Osteocyte (in vitro differentiated cells): ENCODE measurements at regions not wholly inside any gene's neighbourhood (a gene's known extent, or its start where the extent isn't known, plus 50 kb on each side); places are given as distances from the start of the nearest gene placed in this dataset.

ENCODE experiments used
- DNase-seq: peaks from one replicate; pipeline ENCODE4 v3.0.0; 2021; ENCODE audit warnings: mixed read lengths; ENCODE audit not compliant: unreplicated experiment; ENCODE audit errors: extremely low spot score
- H3K27ac Mint-ChIP-seq: one replicate; pipeline ENCODE4 v1.8.0; 2021; ENCODE audit warnings: mild to moderate bottlenecking, mixed read lengths; ENCODE audit not compliant: unreplicated experiment
- H3K27me3 Mint-ChIP-seq: one replicate; pipeline ENCODE4 v1.8.0; 2021; ENCODE audit warnings: mixed read lengths; ENCODE audit not compliant: unreplicated experiment
- H3K36me3 Mint-ChIP-seq: one replicate; pipeline ENCODE4 v1.8.0; 2021; ENCODE audit warnings: mixed read lengths; ENCODE audit not compliant: unreplicated experiment
- H3K4me1 Mint-ChIP-seq: one replicate; pipeline ENCODE4 v1.8.0; 2021; ENCODE audit warnings: mixed read lengths; ENCODE audit not compliant: unreplicated experiment
- H3K4me3 Mint-ChIP-seq: one replicate; pipeline ENCODE4 v1.8.0; 2021; ENCODE audit warnings: mild to moderate bottlenecking, moderate library complexity, mixed read lengths; ENCODE audit not compliant: unreplicated experiment
- H3K9me3 Mint-ChIP-seq: one replicate; pipeline ENCODE4 v1.8.0; 2021; ENCODE audit warnings: mixed read lengths; ENCODE audit not compliant: unreplicated experiment
- TF ChIP-seq, protein P1 (sequence below): fragments of 200-600 bp; sonication (generic); IDR thresholded peaks from 2 replicates; pipeline ENCODE4 v1.5.0; 2021; ENCODE audit warnings: antibody characterized with exemption, mild to moderate bottlenecking, moderate library complexity

DNA sequence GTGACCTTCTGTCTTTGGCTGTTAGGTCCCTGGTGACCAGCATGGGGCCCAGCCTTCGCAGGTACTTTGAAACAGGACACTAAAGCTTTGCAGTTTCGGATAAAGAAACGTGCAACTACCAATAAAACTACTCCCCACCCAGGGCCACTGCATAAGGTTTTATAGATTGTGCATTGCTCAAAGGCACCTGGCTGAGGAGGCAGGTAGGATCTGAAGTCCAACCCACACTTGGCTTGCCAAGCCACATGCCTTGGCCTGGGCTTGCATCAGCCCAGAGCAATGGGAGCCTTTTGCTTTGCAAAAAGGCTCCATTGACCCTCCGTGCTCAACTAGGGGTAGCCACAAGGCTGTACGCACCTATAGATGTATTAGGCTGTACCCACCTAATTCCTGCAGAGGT lies 84.4 kb upstream of the SYT6 start:
- Mint-ChIP-seq H3K27ac (no peak overlapping the region), H3K9me3 (no peaks in the 10 kb centered on the region), H3K27me3 (peaks cover 11% of the 10 kb centered on the region), H3K4me3 (no peak overlapping the region), H3K36me3 (no peaks in the 10 kb centered on the region), H3K4me1 (no peaks in the 10 kb centered on the region)
- TF ChIP-seq, protein P1, sequence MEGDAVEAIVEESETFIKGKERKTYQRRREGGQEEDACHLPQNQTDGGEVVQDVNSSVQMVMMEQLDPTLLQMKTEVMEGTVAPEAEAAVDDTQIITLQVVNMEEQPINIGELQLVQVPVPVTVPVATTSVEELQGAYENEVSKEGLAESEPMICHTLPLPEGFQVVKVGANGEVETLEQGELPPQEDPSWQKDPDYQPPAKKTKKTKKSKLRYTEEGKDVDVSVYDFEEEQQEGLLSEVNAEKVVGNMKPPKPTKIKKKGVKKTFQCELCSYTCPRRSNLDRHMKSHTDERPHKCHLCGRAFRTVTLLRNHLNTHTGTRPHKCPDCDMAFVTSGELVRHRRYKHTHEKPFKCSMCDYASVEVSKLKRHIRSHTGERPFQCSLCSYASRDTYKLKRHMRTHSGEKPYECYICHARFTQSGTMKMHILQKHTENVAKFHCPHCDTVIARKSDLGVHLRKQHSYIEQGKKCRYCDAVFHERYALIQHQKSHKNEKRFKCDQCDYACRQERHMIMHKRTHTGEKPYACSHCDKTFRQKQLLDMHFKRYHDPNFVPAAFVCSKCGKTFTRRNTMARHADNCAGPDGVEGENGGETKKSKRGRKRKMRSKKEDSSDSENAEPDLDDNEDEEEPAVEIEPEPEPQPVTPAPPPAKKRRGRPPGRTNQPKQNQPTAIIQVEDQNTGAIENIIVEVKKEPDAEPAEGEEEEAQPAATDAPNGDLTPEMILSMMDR: no peak
- peak; percentile 73 for DNase-seq

DNA sequence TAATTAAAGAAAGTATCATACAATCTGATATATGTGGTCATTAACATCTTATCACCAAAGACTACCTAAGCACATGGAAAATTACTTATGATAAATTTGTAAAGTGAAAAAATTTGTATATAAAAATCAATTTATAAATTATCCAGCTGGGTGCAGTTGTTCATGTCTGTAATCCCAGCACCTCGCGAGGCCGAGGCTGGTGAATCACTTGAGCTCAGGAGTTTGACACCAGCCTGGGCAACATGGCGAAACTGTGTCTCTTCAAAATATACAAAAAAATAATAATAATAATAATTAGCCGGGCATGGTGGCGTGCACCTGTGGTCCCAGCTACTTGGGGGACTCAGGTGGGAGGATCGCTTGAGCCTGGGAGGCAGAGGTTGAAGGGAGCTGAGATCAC lies 82.8 kb upstream of the SYT6 start:
- TF ChIP-seq, protein P1: no peak
- Mint-ChIP-seq H3K27me3 (peaks cover 17% of the 10 kb centered on the region), H3K36me3 (no peaks in the 10 kb centered on the region), H3K27ac (no peak overlapping the region), H3K9me3 (no peaks in the 10 kb centered on the region), H3K4me3 (no peak overlapping the region), H3K4me1 (no peaks in the 10 kb centered on the region)
- DNase-seq: no peak

DNA sequence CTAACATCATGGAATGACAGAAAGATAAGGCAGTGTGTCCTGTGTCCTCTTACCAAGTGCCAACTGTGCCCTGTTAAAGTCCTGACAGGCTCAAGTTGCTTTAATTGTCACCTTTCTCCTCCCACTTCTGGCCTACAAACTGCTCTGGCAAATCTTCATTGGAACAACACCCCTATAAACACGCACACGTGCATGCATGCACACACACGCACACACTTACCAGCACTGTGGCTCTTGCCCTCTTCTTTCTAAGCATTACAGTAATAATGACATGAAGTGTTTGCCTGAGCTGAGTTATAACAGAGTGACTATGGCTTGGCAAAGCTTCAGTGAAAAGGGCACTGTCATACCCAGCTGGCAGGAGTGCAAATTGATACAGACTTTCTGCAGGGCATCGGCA lies 82.3 kb upstream of the SYT6 start:
- no peak overlapping the region for H3K4me3 Mint-ChIP-seq
- H3K27me3 Mint-ChIP-seq: peaks cover 19% of the 10 kb centered on the region
- no peaks in the 10 kb centered on the region for H3K9me3 Mint-ChIP-seq
- H3K4me1 Mint-ChIP-seq: no peaks in the 10 kb centered on the region
- TF ChIP-seq, protein P1: no peak
- no peak overlapping the region for H3K27ac Mint-ChIP-seq
- no peaks in the 10 kb centered on the region for H3K36me3 Mint-ChIP-seq
- no peak for DNase-seq

DNA sequence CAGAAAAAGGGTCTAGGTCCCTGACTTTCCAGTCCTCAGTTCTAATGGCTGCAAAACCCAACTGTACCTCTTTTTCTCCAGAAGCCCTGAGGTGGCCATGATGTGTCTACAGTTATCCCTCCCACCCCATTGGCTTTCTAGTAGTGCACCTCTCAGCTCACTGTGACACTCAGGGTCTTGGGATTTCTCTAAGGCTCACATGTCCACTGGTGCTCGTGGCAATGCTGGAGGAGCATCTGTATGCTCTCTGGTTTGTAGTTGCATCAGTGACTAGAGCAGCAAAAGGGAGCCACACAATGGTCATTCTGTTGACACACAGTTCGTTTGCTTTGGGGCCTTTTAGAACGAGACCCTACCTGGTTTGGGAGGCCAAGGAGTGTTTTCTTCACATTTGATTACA lies 81.6 kb upstream of the SYT6 start:
- H3K36me3 Mint-ChIP-seq: no peaks in the 10 kb centered on the region
- H3K4me1 Mint-ChIP-seq: no peaks in the 10 kb centered on the region
- no peaks in the 10 kb centered on the region for H3K9me3 Mint-ChIP-seq
- H3K27ac Mint-ChIP-seq: no peak overlapping the region
- no peak overlapping the region for H3K4me3 Mint-ChIP-seq
- no peak for DNase-seq
- peaks cover 22% of the 10 kb centered on the region for H3K27me3 Mint-ChIP-seq
- TF ChIP-seq, protein P1: no peak

DNA sequence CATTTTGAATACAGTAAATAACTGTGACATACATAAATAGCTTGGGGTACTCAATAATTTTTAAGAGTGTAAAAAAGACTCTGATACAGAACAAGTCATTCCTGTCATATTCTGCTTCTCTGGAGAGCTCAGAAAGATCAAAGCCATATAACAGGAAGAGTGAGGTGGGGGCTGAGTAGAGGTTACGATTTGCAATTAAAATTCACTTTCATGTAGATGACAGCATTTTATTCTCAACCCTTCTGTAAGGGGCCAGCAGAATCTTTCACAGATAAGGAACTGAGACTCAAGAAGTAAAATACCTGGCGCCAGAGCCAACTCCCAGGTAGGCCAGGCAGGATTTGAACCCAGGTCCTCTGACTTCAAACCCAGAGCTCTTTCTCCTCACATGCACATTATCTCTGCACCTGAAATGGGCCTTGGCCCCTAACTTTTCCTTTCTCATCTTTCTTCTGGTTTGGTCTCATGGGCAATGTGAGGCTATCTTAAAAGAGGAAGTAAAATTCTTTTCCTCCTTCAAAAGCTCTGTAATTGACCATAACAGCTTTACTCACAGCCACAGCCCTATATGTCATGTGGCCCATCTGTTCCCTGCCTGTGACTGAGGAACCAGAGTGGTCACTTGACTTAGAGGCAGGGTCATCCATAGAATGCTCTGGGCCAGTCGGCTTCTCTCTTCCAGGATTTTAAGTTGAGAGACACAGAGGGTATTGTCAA lies 80.9 kb upstream of the SYT6 start:
- H3K27me3 Mint-ChIP-seq: peaks cover 27% of the 10 kb centered on the region
- H3K9me3 Mint-ChIP-seq: no peaks in the 10 kb centered on the region
- DNase-seq: peak; percentile 38
- H3K4me1 Mint-ChIP-seq: no peaks in the 10 kb centered on the region
- no peak overlapping the region for H3K27ac Mint-ChIP-seq
- TF ChIP-seq, protein P1: no peak
- no peaks in the 10 kb centered on the region for H3K36me3 Mint-ChIP-seq
- H3K4me3 Mint-ChIP-seq: no peak overlapping the region
